ENCODE measurements at regions not wholly inside any gene's neighbourhood (a gene's known extent, or its start where the extent isn't known, plus 50 kb on each side); places are given as distances from the start of the nearest gene placed in this dataset.

DNA sequence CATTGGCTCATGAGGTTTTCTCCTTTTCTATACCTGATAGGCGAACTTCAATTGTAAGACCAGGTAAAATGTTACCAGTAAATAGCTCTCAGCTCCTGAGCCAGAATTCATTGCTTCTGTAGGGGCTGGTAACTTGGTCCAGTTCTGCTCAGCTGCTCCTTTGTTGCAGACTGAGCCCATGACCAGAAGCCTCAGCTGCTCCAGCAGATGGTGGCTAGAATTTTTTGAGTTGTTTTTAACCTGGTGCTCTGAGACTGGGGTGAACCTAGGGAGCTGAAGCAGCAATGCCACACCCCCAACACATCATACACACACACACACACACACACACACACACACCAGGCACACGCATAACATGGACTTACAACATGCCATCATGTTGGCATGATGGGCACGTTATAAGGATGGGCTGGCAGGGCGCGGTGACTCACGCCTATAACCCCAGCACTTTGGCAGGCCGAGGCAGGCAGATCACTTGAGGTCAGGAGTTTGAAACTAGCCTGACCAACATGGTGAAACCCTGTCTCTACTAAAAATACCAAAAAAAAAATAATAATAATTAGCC, 103.1 kb downstream of the QRSL1 start:
- FAIRE-seq (no peak), DNase-seq (ENCODE audit: low read depth, low spot score) (no peak), ATAC-seq (no peak)
- H3K27ac ChIP-seq (ENCODE audit: control insufficient read depth, insufficient read depth), result no peak overlapping the region
- no peak overlapping the region for H3K4me3 ChIP-seq
- no peaks in the 10 kb centered on the region for H4K20me1 ChIP-seq (ENCODE audit: control insufficient read depth, insufficient read depth)
- peaks cover 3% of the 10 kb centered on the region for H3K4me1 ChIP-seq (ENCODE audit: control insufficient read depth, insufficient read depth, low read length)
- no peaks in the 10 kb centered on the region for H3K36me3 ChIP-seq (ENCODE audit: control insufficient read depth in 2 of 2, insufficient read depth in 2 of 2, low read length in 1 of 2)
- SMC1A ChIA-PET (ENCODE audit: uncharacterized antibody, unreplicated experiment), result interaction anchor here (1.0 to 1.7 kb wide), 2 partner anchors 10 to 102 kb away, joined by 3 to 4 read pairs; no protein-coding TSS in a partner anchor
- in situ Hi-C loops (cut with MboI) (no loop called here), intact Hi-C loops (cut with micrococcal nuclease; ENCODE audit: unreplicated experiment) (no loop called here)
- no peak overlapping the region for H3K9ac ChIP-seq (ENCODE audit: control insufficient read depth, insufficient read depth, low read length)
- no peaks in the 10 kb centered on the region; a peak in 1 of 4 replicates for H3K27me3 ChIP-seq (replicated peaks in 1 of 2; ENCODE audit: control insufficient read depth in 2 of 2, insufficient read depth in 2 of 2, low read length in 1 of 2)
- H3K79me2 ChIP-seq (ENCODE audit: control insufficient read depth, insufficient read depth, low read length), result no peaks in the 10 kb centered on the region
- TF ChIP-seq SUPT20H (IDR thresholded peaks at IDR 0.05; ENCODE audit: borderline replicate concordance, control insufficient read depth, low read depth, low read length), result no peak
- TF ChIP-seq SIN3A (IDR thresholded peaks at IDR 0.05; ENCODE audit: low read depth, low read length), result no peak
- TF ChIP-seq SIX5 (IDR thresholded peaks at IDR 0.05; ENCODE audit: low read depth, low read length, severe bottlenecking), result no peak
- TF ChIP-seq, protein P1, sequence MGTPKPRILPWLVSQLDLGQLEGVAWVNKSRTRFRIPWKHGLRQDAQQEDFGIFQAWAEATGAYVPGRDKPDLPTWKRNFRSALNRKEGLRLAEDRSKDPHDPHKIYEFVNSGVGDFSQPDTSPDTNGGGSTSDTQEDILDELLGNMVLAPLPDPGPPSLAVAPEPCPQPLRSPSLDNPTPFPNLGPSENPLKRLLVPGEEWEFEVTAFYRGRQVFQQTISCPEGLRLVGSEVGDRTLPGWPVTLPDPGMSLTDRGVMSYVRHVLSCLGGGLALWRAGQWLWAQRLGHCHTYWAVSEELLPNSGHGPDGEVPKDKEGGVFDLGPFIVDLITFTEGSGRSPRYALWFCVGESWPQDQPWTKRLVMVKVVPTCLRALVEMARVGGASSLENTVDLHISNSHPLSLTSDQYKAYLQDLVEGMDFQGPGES (IDR thresholded peaks at IDR 0.05), result no peak
- TF ChIP-seq, protein P2, sequence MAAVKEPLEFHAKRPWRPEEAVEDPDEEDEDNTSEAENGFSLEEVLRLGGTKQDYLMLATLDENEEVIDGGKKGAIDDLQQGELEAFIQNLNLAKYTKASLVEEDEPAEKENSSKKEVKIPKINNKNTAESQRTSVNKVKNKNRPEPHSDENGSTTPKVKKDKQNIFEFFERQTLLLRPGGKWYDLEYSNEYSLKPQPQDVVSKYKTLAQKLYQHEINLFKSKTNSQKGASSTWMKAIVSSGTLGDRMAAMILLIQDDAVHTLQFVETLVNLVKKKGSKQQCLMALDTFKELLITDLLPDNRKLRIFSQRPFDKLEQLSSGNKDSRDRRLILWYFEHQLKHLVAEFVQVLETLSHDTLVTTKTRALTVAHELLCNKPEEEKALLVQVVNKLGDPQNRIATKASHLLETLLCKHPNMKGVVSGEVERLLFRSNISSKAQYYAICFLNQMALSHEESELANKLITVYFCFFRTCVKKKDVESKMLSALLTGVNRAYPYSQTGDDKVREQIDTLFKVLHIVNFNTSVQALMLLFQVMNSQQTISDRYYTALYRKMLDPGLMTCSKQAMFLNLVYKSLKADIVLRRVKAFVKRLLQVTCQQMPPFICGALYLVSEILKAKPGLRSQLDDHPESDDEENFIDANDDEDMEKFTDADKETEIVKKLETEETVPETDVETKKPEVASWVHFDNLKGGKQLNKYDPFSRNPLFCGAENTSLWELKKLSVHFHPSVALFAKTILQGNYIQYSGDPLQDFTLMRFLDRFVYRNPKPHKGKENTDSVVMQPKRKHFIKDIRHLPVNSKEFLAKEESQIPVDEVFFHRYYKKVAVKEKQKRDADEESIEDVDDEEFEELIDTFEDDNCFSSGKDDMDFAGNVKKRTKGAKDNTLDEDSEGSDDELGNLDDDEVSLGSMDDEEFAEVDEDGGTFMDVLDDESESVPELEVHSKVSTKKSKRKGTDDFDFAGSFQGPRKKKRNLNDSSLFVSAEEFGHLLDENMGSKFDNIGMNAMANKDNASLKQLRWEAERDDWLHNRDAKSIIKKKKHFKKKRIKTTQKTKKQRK (IDR thresholded peaks at IDR 0.05; ENCODE audit: low read depth, low read length), result no peak
- TF ChIP-seq BMI1 (IDR thresholded peaks at IDR 0.05; ENCODE audit: borderline replicate concordance), result no peak
- TF ChIP-seq STAT1 (conservative IDR thresholded peaks at IDR 0.05), result no peak
- no peaks in the 10 kb centered on the region for H3K9me3 ChIP-seq (replicated peaks; ENCODE audit: control insufficient read depth, insufficient read depth, low read length)
- H3K4me2 ChIP-seq (ENCODE audit: control insufficient read depth, insufficient read depth), result no peak overlapping the region
- 65% methylated on average over 7 of the region's 7 CpGs for WGBS (ENCODE audit: insufficient coverage, insufficient replicate concordance, low lambda C conversion rate, missing lambda C conversion rate)
- CTCF ChIA-PET, result no interaction called here
- H2AFZ ChIP-seq (ENCODE audit: control insufficient read depth, low read depth, low read length), result no peak overlapping the region
- RAD21 ChIA-PET (ENCODE audit: unreplicated experiment), result no interaction called here
- BruUV-seq (replicated peaks), result no TSS peak
- POLR2A ChIA-PET, result interaction anchor here (0.6 kb wide), 1 partner anchor 42 kb away, joined by 3 read pairs; no protein-coding TSS in a partner anchor
